ENCODE measurements at regions not wholly inside any gene's neighbourhood (a gene's known extent, or its start where the extent isn't known, plus 50 kb on each side); places are given as distances from the start of the nearest gene placed in this dataset.

DNA sequence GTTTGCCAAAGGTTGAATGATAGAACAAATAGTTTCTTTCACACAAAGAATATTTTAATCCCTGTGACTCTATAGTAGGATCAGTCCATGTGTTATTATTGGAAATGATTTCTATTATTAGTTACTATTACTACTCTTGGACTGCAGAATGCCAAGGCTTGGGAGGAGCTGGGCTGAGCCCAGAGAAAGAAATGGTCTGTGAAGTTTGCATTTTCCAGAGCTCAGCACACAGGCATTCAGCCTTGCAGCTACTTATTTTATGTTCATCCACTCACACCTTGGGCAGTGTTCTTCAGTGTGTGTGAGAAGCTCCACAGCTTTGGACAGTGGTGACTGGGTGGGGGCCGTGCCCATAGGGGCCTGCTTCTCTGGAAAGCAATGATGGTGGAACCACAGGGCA lies 583.1 kb downstream of the CCDC171 start:
- DNase-seq = no peak

DNA sequence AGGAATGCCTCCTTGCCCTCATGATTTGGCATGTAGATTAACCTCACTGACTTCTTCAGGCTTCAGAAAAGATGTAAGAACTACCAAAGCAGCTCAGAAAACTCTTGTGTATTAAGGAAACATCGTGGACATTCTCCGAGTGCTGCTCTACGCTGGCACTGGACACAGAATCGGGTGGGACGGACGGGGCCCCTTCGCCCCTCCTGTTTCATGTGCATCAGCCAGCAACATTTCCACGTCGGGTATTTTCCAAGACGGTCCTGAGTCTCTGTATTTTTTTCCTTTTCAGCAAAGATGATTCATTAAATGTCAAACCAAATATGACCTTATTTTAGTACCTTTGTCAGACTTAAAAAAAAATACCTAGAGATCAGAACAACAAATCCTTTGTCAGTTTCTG lies 583.6 kb downstream of the CCDC171 start:
- no peak for DNase-seq

DNA sequence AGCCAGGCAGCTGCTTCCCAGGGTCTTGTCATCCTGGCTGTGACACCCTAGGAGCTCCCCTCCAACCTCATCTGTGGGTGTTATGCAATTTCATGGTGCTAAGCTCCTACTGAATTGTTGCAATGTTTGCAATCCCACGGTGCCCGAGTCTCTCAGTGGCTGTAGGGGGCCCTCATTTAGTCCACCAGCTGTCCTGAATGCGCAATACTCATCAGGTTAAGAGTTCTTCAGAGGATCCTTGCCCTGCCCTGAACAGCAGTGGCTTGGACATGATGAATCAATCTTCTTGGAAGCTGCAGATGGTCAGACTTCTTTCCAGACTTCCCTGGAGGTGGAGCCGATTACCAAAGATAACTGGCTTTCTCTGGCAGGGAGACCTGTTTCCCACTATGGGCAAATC lies 584.1 kb downstream of the CCDC171 start:
- DNase-seq = no peak

DNA sequence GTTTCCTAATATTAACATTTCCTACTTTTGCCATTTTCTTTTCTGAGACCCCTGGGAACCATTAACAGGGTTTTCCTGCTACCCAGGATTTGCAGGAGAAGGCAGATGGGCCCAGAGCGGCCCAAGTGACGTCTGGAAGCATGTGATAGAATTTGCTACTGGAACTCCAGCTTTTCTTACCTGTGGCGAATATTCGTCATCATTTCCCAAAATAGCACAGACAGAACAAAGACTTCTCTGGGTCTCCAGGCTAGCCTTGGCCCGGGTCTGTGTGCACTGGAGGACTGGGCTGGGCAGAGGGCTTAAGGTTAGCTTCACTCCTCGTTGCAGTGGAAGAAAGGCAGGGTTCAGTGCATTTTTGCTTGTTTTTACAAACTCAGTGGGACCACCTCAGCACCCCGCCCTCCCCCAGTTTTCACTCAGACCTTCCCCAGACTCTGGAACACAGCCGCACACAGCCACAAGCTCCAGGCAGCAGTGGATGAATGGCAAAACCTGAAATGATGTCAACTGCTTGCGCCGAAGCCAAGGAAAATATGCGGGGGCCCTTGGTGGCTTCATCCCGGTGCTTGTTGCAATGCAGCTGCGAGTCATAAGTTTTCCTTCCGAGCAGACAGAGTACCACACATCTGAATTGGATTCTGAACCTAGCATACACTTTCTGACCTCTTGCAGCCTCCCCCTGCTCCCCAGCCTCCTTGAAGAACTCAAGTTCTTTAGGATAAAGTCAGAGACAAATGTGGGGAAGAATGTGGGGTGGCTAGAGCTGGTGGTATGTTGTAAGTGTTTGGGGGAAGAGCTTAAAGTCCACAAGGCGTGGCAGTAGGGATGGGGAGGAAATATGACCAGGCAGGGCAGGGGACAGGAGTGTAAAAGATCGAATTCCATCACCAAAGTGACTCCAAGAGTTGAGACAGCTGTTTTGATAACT lies 586.0 kb downstream of the CCDC171 start:
- DNase-seq = no peak

DNA sequence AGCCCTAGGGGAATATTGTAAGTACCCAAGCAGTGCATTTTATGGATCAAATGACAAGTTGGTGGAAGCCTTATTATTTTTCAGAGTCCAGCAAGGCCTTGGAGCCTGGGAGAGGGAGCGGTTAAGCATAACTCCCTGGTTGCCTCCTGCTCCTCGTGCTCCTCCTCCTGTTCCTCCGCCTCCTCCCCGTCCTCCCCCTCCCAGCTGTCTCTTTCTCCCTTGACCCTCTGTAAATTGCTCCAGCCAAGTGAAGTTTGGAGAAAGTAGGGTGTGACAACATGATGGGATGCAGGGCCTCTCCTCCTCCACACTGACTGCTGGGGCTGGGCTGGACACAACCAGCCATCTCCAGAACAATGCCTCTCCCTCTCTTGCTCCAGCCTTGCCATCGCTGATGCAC lies 586.9 kb downstream of the CCDC171 start:
- DNase-seq = no peak

- no peak for DNase-seq
Measured at GRCh38 chr9:16143310-16143709, 590.5 kb downstream of the CCDC171 start.

GRCh38 chr9:16143947-16144890 lies 591.4 kb downstream of the CCDC171 start:
- no peak for DNase-seq

DNA sequence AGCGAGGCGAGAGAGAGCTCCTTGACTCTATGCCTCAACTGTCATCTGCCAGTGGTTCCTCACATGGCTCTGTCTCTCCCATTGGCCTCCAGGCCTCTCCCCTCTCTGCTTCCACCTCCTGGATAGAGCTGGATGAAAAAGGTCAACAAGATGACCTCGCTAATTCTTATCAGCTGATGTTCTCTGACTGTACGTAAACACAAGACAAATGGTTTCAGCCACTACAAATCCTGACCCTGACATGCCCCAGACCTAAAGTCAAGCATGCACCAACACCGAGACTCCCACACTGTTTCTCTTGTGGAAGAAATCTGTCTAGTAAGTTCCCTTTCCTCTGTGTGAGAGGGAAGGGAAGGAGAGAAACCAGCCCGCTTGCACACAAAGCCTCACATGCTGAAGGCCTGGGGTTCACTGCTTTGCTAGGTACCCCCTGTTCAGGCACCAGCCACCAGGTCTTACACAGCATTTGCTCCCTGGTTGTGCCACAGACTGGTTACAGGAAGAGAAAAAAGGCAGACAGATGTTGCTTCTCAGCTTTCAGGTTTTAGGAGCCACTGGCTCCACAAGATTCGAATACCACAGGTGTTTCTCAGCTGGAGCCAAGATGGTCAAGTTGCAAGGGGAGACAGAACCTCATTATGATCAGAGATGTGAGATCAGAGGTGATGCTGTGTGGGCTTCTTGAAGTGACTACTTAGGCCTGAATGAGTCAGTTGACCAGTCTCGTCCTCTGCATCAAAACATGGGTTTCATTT lies 592.5 kb downstream of the CCDC171 start:
- DNase-seq = no peak

DNA sequence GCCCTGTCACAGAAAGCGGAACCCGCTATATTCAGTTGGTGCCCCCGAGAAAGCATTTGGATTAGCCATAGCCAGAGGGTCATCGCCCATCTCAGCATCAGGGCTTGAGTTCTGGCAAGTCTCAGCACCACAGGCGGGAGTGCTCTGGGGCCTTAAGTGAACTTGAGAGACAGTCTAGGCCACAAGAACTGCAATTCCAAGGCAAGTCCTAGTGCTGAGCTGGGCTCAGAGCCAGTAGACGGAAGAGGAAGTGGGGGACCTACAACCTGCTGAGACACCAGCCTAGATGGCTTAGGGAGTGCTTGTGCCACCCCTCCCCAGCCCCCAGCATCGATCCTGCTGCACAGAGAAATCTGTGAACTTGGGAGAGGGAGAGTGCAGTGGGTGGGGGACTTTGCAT lies 594.9 kb downstream of the CCDC171 start:
- no peak for DNase-seq

GRCh38 chr9:16150501-16150900 lies 597.7 kb downstream of the CCDC171 start:
- DNase-seq = no peak

DNA sequence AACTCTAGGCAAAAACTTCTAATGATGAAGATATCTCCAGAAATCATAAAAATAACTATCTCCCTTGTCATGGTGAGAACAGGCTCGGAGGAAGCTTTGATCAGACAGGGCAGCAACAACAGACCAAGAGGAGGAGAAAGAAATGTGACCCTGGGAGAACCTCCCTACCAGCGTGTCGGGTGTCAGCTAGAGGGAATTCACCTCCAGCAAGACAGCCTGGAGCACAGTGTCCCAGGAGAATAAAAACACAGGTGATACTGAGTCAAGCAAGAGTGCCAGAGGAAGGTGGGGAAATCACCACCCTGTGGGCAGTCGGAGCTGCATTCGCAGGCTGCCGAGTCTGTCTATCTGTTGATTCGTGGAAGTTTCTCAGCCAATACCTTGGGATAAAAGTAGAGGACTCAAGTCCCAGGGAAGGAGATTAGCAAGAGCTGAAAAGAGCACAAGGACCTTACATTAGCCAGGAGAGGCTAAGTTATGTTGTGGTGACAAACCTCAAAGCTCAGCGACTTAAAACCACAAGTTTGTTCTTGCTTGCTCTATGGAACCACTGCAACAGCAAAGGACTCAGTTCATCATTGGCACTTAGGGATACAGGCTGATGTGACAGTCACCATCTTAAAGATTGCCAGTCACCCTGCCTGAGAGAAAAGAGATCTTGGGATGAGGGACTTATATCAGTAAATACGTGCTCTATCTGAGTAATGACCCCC lies 598.3 kb downstream of the CCDC171 start:
- no peak for DNase-seq

- DNase-seq = no peak
Measured at GRCh38 chr9:16152276-16153101, 599.6 kb downstream of the CCDC171 start.

GRCh38 chr9:16153221-16153620 lies 600.4 kb downstream of the CCDC171 start:
- DNase-seq = no peak

GRCh38 chr9:16153741-16154140 lies 600.9 kb downstream of the CCDC171 start:
- no peak for DNase-seq

DNA sequence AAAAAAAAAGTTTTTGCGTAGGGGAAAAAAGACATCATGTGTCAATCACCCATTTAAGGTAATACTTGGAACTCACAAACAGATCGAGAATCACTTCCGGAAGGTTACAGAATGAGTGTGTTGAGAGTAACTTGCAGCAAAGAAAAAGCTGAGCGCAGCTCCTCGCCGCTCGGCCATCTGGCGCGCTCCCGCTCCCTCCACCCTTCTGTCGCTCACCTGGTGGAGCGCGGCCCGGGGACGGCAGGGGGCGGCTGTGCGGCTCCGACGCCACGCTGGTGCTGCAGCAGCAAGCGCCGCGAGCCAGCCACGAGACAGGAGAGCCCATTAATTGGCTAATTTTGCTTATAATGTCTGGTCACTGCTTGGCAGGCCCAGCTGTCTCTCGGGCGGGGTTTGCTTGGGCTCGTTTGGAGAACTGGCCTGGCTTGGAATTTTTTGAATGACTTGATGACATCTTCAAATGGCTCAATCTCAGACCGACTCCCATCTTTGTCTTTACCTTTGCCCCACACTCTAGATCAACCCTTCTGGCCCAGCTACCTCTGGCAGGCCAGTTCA lies 601.8 kb downstream of the CCDC171 start:
- no peak for DNase-seq

GRCh38 chr9:16155878-16156277 lies 603.0 kb downstream of the CCDC171 start:
- DNase-seq = no peak

- DNase-seq = no peak
Measured at GRCh38 chr9:16157216-16157615, 604.4 kb downstream of the CCDC171 start.

- DNase-seq = no peak
Measured at GRCh38 chr9:16157651-16158050, 604.8 kb downstream of the CCDC171 start.

- no peak for DNase-seq
Measured at GRCh38 chr9:16158093-16158492, 605.2 kb downstream of the CCDC171 start.

DNA sequence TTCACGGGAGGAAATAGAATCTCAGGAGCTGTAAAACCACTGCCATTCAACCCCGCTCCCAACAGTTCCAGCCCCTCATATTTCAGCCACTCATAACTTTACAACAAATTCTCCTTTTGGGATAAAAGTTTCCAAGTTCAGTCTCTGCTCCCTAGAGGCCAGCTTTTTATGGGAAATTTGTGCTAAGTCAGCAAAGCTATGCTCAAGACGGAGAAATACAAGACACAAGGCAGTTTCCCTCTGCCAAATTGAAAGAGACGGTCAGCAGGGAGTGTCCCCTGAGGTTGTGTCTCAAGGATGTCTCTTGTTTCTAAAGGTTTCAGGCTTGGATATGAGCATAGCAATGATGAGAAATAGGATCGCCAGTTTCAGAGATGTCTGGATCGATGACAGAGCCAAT lies 608.6 kb downstream of the CCDC171 start:
- DNase-seq = no peak

DNA sequence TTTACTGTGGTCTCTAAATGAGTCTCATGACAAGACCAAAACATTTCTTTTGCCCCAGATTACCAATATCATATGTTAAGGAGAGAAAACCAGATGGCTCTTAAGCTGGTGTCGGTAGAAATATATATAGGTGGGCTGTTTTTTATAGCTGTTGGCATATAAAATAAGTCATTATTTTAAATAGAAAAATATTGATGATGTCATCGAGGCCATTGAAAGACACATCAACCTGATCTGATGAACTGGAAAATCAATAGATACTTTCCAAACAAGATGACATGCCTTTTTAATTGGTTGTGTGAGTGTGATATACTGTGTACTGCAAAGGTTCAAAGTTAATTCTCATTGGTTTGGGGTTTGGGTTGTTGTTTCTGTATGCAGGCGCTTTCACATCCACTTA lies 617.3 kb downstream of the CCDC171 start:
- no peak for DNase-seq

All from activated effector memory CD4-positive, alpha-beta T cell treated with anti-CD3 and anti-CD28 coated beads, Interleukin-2, amount 50 U/mL, for 16 hours (primary cell).